AG09309 (cell line): ENCODE measurements at regions not wholly inside any gene's neighbourhood (a gene's known extent, or its start where the extent isn't known, plus 50 kb on each side); places are given as distances from the start of the nearest gene placed in this dataset.

Experiments
- DNase-seq: peaks from one replicate; pipeline ENCODE4 v3.0.0-alpha.2; 2010; ENCODE audit warnings: low read depth
- H3K4me3 ChIP-seq: 2 replicates; pipeline ENCODE4 v1.5.1; 2011; ENCODE audit warnings: mild to moderate bottlenecking, low read depth, low read length, moderate library complexity; ENCODE audit not compliant: control insufficient read depth
- CTCF ChIP-seq: IDR thresholded peaks from 2 replicates; pipeline ENCODE4 v1.5.1; 2011; ENCODE audit warnings: mild to moderate bottlenecking, low read depth, low read length, inconsistent platforms; ENCODE audit not compliant: insufficient read depth, control insufficient read depth; ENCODE audit errors: missing control alignments

- DNase-seq: no peak
- no peak for TF ChIP-seq CTCF
- H3K4me3 ChIP-seq: no peak overlapping the region
Measured at GRCh38 chr13:80551650-80552497, 210.9 kb upstream of the SPRY2 start.

GRCh38 chr13:80550971-80551441 is 210.1 kb upstream of the SPRY2 start:
- no peak overlapping the region for H3K4me3 ChIP-seq
- no peak for DNase-seq
- TF ChIP-seq CTCF: no peak

- no peak for TF ChIP-seq CTCF
- no peak overlapping the region for H3K4me3 ChIP-seq
- DNase-seq: no peak
Measured at GRCh38 chr13:80548915-80549314, 208.0 kb upstream of the SPRY2 start.

GRCh38 chr13:80547885-80548825 is 207.2 kb upstream of the SPRY2 start:
- no peak for TF ChIP-seq CTCF
- DNase-seq: no peak
- H3K4me3 ChIP-seq: no peak overlapping the region

GRCh38 chr13:80547341-80547740 is 206.4 kb upstream of the SPRY2 start:
- no peak overlapping the region for H3K4me3 ChIP-seq
- no peak for DNase-seq
- TF ChIP-seq CTCF: no peak

GRCh38 chr13:80533175-80533574 is 192.2 kb upstream of the SPRY2 start:
- DNase-seq: no peak
- H3K4me3 ChIP-seq: no peak overlapping the region
- TF ChIP-seq CTCF: no peak
